ENCODE measurements at regions not wholly inside any gene's neighbourhood (a gene's known extent, or its start where the extent isn't known, plus 50 kb on each side); places are given as distances from the start of the nearest gene placed in this dataset.

DNA sequence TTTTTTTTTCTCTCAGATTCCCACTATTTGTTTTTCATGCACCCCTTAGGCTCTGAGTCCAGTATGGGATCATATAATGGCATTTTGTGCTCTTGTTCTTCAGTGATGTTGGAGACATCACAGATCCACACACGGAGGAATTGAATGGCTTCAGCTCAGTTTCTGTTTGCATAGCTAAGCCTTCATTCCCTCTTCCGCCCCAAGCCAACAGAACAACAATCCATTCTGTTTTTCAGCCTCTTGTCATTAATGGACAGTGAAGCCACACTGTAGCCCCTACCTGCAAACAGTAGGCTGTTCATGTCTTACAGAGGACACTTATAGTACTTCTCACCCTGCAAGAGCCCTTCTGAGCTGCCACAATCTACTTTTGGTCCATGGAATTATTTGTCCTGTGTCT, 64.0 kb upstream of the ZSWIM2 start:
- Histone ChIP-seq H3K4me1 (no peaks in the 10 kb centered on the region), H3K27me3 (no peaks in the 10 kb centered on the region), H3K27ac (no peak overlapping the region), H3K9me3 (no peaks in the 10 kb centered on the region), H3K4me3 (no peak overlapping the region), H3K36me3 (no peaks in the 10 kb centered on the region)
- TF ChIP-seq CTCF (IDR thresholded peaks at IDR 0.05) (no peak), POLR2A (IDR thresholded peaks at IDR 0.05) (no peak)
- intact Hi-C loops (cut with DNase I; ENCODE audit: low total_unique reads), result no loop called here
- DNase-seq (ENCODE audit: low spot score in 2 of 2), result no peak

- no peaks in the 10 kb centered on the region for H3K27me3 ChIP-seq
- TF ChIP-seq POLR2A (IDR thresholded peaks at IDR 0.05) (no peak), POLR2AphosphoS5 (IDR thresholded peaks at IDR 0.05) (no peak), CTCF (IDR thresholded peaks at IDR 0.05) (no peak)
- intact Hi-C loops (cut with DNase I; ENCODE audit: low total_unique reads), result no loop called here
- no peaks in the 10 kb centered on the region for H3K4me1 ChIP-seq
- no peak for DNase-seq (ENCODE audit: low spot score in 2 of 2)
- no peak overlapping the region for H3K27ac ChIP-seq
- no peaks in the 10 kb centered on the region for H3K36me3 ChIP-seq
- no peaks in the 10 kb centered on the region for H3K9me3 ChIP-seq
- no peak overlapping the region for H3K4me3 ChIP-seq
These were observed 62.6 kb upstream of the ZSWIM2 start for GRCh38 chr2:186911551-186912085.

- no peaks in the 10 kb centered on the region for H3K9me3 ChIP-seq
- H3K27me3 ChIP-seq, result no peaks in the 10 kb centered on the region
- no peak overlapping the region for H3K4me3 ChIP-seq
- H3K27ac ChIP-seq, result no peak overlapping the region
- H3K36me3 ChIP-seq, result no peaks in the 10 kb centered on the region
- intact Hi-C loops (cut with DNase I; ENCODE audit: low total_unique reads), result no loop called here
- TF ChIP-seq POLR2AphosphoS5 (IDR thresholded peaks at IDR 0.05), result no peak
- no peak for TF ChIP-seq CTCF (IDR thresholded peaks at IDR 0.05)
- TF ChIP-seq POLR2A (IDR thresholded peaks at IDR 0.05), result no peak
- H3K4me1 ChIP-seq, result no peaks in the 10 kb centered on the region
- DNase-seq (ENCODE audit: low spot score in 2 of 2), result no peak
These were observed 62.0 kb upstream of the ZSWIM2 start for GRCh38 chr2:186910996-186911395.

DNA sequence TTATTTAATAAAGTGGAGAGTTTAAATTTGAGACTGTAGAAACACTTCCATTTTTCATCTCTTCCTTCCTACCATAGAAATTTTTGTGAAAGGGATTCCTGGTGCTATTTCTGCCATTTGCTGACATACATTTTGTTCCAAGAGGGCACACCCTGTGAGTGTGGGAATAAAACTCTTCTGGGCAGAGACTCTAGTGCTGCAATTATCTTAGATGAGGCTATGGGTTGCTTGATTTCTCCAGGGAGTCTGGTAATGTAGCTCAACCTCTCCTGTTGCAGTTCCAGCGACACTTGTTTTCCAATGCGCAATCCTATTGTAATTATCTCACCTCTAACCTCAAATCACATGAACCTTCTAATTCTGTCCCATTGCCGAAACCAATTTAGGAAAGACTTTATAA, 60.1 kb upstream of the ZSWIM2 start:
- no peak overlapping the region for H3K27ac ChIP-seq

GRCh38 chr2:186907897-186908296, 58.9 kb upstream of the ZSWIM2 start:
- TF ChIP-seq CTCF (IDR thresholded peaks at IDR 0.05) (no peak), POLR2AphosphoS5 (IDR thresholded peaks at IDR 0.05) (no peak), POLR2A (IDR thresholded peaks at IDR 0.05) (no peak)
- Histone ChIP-seq H3K4me1 (no peaks in the 10 kb centered on the region), H3K27me3 (no peaks in the 10 kb centered on the region), H3K9me3 (no peaks in the 10 kb centered on the region), H3K36me3 (no peaks in the 10 kb centered on the region), H3K27ac (no peak overlapping the region), H3K4me3 (no peak overlapping the region)
- DNase-seq (ENCODE audit: low spot score in 2 of 2), result no peak
- intact Hi-C loops (cut with DNase I; ENCODE audit: low total_unique reads), result no loop called here

More for the DNA sequence above, 60.1 kb upstream of the ZSWIM2 start:
- Histone ChIP-seq H3K4me1 (no peaks in the 10 kb centered on the region), H3K36me3 (no peaks in the 10 kb centered on the region), H3K9me3 (no peaks in the 10 kb centered on the region), H3K27me3 (no peaks in the 10 kb centered on the region), H3K4me3 (no peak overlapping the region)
- no peak for TF ChIP-seq POLR2AphosphoS5 (IDR thresholded peaks at IDR 0.05)
- TF ChIP-seq CTCF (IDR thresholded peaks at IDR 0.05), result no peak
- no peak for TF ChIP-seq POLR2A (IDR thresholded peaks at IDR 0.05)
- no peak for DNase-seq (ENCODE audit: low spot score in 2 of 2)
- intact Hi-C loops (cut with DNase I; ENCODE audit: low total_unique reads), result no loop called here
